ENCODE measurements at regions not wholly inside any gene's neighbourhood (a gene's known extent, or its start where the extent isn't known, plus 50 kb on each side); places are given as distances from the start of the nearest gene placed in this dataset.
"Not testable (repeated sequence)": the region's sequence is repeated elsewhere in the genome, so short reads cannot be mapped to it uniquely, and the experiment has no call there.

GRCh38 chr5:101455048-101455447 lies 552.0 kb upstream of the ST8SIA4 start:
- DNase-seq = no peak

GRCh38 chr5:101442281-101442680 lies 539.2 kb upstream of the ST8SIA4 start:
- DNase-seq = not testable (repeated sequence)

GRCh38 chr5:101440173-101440572 lies 537.1 kb upstream of the ST8SIA4 start:
- DNase-seq = no peak

GRCh38 chr5:101437351-101437750 lies 534.3 kb upstream of the ST8SIA4 start:
- no peak for DNase-seq

GRCh38 chr5:101435768-101436167 lies 532.7 kb upstream of the ST8SIA4 start:
- DNase-seq = no peak

- DNase-seq = no peak
Observed at GRCh38 chr5:101431201-101431600, 528.1 kb upstream of the ST8SIA4 start.

GRCh38 chr5:101430551-101430950 lies 527.5 kb upstream of the ST8SIA4 start:
- DNase-seq = no peak

- no peak for DNase-seq
Observed at GRCh38 chr5:101429241-101429640, 526.2 kb upstream of the ST8SIA4 start.

GRCh38 chr5:101425339-101425859 lies 522.3 kb upstream of the ST8SIA4 start:
- peak; percentile 13 for DNase-seq

- DNase-seq = peak; percentile 67
Observed at GRCh38 chr5:101424530-101425175, 521.6 kb upstream of the ST8SIA4 start.

- DNase-seq = no peak
Observed at GRCh38 chr5:101418713-101419118, 515.6 kb upstream of the ST8SIA4 start.

- no peak for DNase-seq
Observed at GRCh38 chr5:101404531-101404930, 501.4 kb upstream of the ST8SIA4 start.

- no peak for DNase-seq
Observed at GRCh38 chr5:101393795-101394450, 490.8 kb upstream of the ST8SIA4 start.

GRCh38 chr5:101390151-101390908 lies 487.2 kb upstream of the ST8SIA4 start:
- peak; percentile 69 for DNase-seq

- no peak for DNase-seq
Observed at GRCh38 chr5:101385276-101385675, 482.2 kb upstream of the ST8SIA4 start.

GRCh38 chr5:101370181-101370580 lies 467.1 kb upstream of the ST8SIA4 start:
- DNase-seq = no peak

GRCh38 chr5:101364469-101364868 lies 461.4 kb upstream of the ST8SIA4 start:
- no peak for DNase-seq

GRCh38 chr5:101362067-101362466 lies 459.0 kb upstream of the ST8SIA4 start:
- DNase-seq = no peak

GRCh38 chr5:101346906-101347305 lies 443.8 kb upstream of the ST8SIA4 start:
- no peak for DNase-seq

GRCh38 chr5:101346447-101346846 lies 443.4 kb upstream of the ST8SIA4 start:
- DNase-seq = no peak

- DNase-seq = no peak
Observed at GRCh38 chr5:101338226-101338625, 435.1 kb upstream of the ST8SIA4 start.

- no peak for DNase-seq
Observed at GRCh38 chr5:101327816-101328215, 424.7 kb upstream of the ST8SIA4 start.

- no peak for DNase-seq
Observed at GRCh38 chr5:101326766-101327165, 423.7 kb upstream of the ST8SIA4 start.

- not testable (repeated sequence) for DNase-seq
Observed at GRCh38 chr5:101316401-101316800, 413.3 kb upstream of the ST8SIA4 start.

Measured in NCI-H774 (cell line).